H1 (cell line): ENCODE measurements at regions not wholly inside any gene's neighbourhood (a gene's known extent, or its start where the extent isn't known, plus 50 kb on each side); places are given as distances from the start of the nearest gene placed in this dataset.

Source experiments
- CTCF ChIA-PET: fragments of 300-600 bp; sonication (Branson Sonifier 250); formaldehyde crosslinking; loops from one replicate; lab custom pipeline; 2021; ENCODE audit not compliant: partially characterized antibody; lab: Charles Lee
- POLR2A ChIA-PET: fragments of 300-600 bp; sonication (Branson Sonifier 250); formaldehyde crosslinking; loops from one replicate; lab custom pipeline; 2021; ENCODE audit warnings: inconsistent platforms; ENCODE audit not compliant: partially characterized antibody; lab: Charles Lee
- DNase-seq, 2 experiments: peaks; one replicate each; pipeline versions ENCODE4 v3.0.0 to v3.0.0-alpha.2; 2010 to 2022; ENCODE audit warnings: low spot score in 2 of 2, low read depth in 1 of 2, mixed read lengths in 1 of 2
- FAIRE-seq: peaks from 2 replicates; lab custom pipeline; 2011; peaks lifted over from hg19 to GRCh38; lab: Jason Lieb, UNC
- H2AFZ ChIP-seq: 2 replicates; pipeline ENCODE4 v1.8.1; 2012; ENCODE audit warnings: low read length, inconsistent platforms
- H2AK5ac ChIP-seq: 2 replicates; pipeline ENCODE4 v1.6.1; 2013; ENCODE audit warnings: low read depth, low read length
- H2BK120ac ChIP-seq: replicated peaks from 2 replicates; pipeline ENCODE3; 2013; ENCODE audit warnings: low read depth, low read length, inconsistent platforms
- H2BK12ac ChIP-seq: 2 replicates; pipeline ENCODE4 v1.6.1; 2013; ENCODE audit warnings: low read depth, low read length
- H2BK15ac ChIP-seq: 2 replicates; pipeline ENCODE4 v1.6.1; 2013; ENCODE audit warnings: low read length
- H2BK20ac ChIP-seq: 2 replicates; pipeline ENCODE4 v1.6.1; 2013; ENCODE audit warnings: low read length
- H2BK5ac ChIP-seq: 2 replicates; pipeline ENCODE4 v1.6.1; 2013; ENCODE audit warnings: low read depth, low read length
- H3K14ac ChIP-seq: 2 replicates; pipeline ENCODE4 v1.6.1; 2013; ENCODE audit warnings: inconsistent platforms; ENCODE audit not compliant: insufficient read length
- H3K18ac ChIP-seq: 2 replicates; pipeline ENCODE4 v1.6.1; 2013; ENCODE audit warnings: low read length; ENCODE audit errors: extremely low read depth
- H3K23ac ChIP-seq: 2 replicates; pipeline ENCODE4 v1.6.1; 2013; ENCODE audit warnings: inconsistent platforms; ENCODE audit not compliant: insufficient read length
- H3K23me2 ChIP-seq: 2 replicates; pipeline ENCODE4 v1.6.1; 2013; ENCODE audit warnings: low read depth, low read length
- H3K27ac ChIP-seq: 2 replicates; pipeline ENCODE4 v1.6.1; 2011; ENCODE audit warnings: low read depth, low read length, inconsistent platforms
- H3K27me3 ChIP-seq, 4 experiments: replicated peaks in 1 of 4; 1 replicate in 1 of 4; 2 replicates in 3 of 4; pipeline versions ENCODE4 v1.6.1 to v1.8.1; 2011 to 2013; ENCODE audit warnings: low read length in 3 of 4, mild to moderate bottlenecking in 3 of 4, inconsistent platforms in 2 of 4, mixed read lengths in 2 of 4, moderate library complexity in 1 of 4; ENCODE audit not compliant: control insufficient read depth in 3 of 4, insufficient read depth in 3 of 4; ENCODE audit errors: extremely low read depth in 1 of 4
- H3K36me3 ChIP-seq, 4 experiments: 2 replicates each; pipeline versions ENCODE4 v1.6.1 to v1.8.1; 2011 to 2013; ENCODE audit warnings: mild to moderate bottlenecking in 4 of 4, low read length in 3 of 4, moderate library complexity in 2 of 4, control low read depth in 1 of 4, inconsistent platforms in 1 of 4; ENCODE audit not compliant: insufficient read depth in 4 of 4, control insufficient read depth in 2 of 4
- H3K4ac ChIP-seq: replicated peaks from 2 replicates; pipeline ENCODE3; 2013; ENCODE audit warnings: low read length, low read depth, mixed read lengths, inconsistent platforms; ENCODE audit not compliant: insufficient read length
- H3K4me1 ChIP-seq, 4 experiments: replicated peaks in 1 of 4; 1 replicate in 1 of 4; 2 replicates in 3 of 4; pipeline versions ENCODE4 v1.6.1 to v1.8.1; 2011 to 2013; ENCODE audit warnings: low read length in 3 of 4, inconsistent platforms in 2 of 4, mixed read lengths in 1 of 4; ENCODE audit not compliant: insufficient read depth in 4 of 4, control insufficient read depth in 3 of 4
- H3K4me2 ChIP-seq, 2 experiments: 2 replicates each; pipeline versions ENCODE4 v1.6.1 to v1.8.1; 2011 to 2013; ENCODE audit warnings: low read depth in 2 of 2, low read length in 2 of 2, control low read depth in 1 of 2, inconsistent platforms in 1 of 2, mild to moderate bottlenecking in 1 of 2; ENCODE audit not compliant: insufficient read depth in 1 of 2
- H3K4me3 ChIP-seq, 4 experiments: fragments of 200-600, 300-600 bp in 1 of 4; sonication (generic), shearing (Covaris generic), sonication (Bioruptor Twin) in 1 of 4; 2 replicates each; pipeline versions ENCODE4 v1.5.1 to v1.8.1; 2011 to 2016; ENCODE audit warnings: low read length in 4 of 4, low read depth in 3 of 4, control low read depth in 2 of 4, inconsistent platforms in 2 of 4, mild to moderate bottlenecking in 2 of 4, mixed read lengths in 1 of 4, moderate library complexity in 1 of 4; ENCODE audit not compliant: insufficient read depth in 2 of 4; ENCODE audit errors: extremely low read depth in 1 of 4
- H3K56ac ChIP-seq: replicated peaks from 2 replicates; pipeline ENCODE3; 2013; ENCODE audit warnings: low read depth, mild to moderate bottlenecking, mixed read lengths, low read length, inconsistent platforms; ENCODE audit not compliant: insufficient read length
- H3K79me1 ChIP-seq: 2 replicates; pipeline ENCODE4 v1.6.1; 2013; ENCODE audit warnings: low read depth, low read length, control low read depth
- H3K79me2 ChIP-seq, 2 experiments: 2 replicates each; pipeline versions ENCODE4 v1.6.1 to v1.8.1; 2012 to 2013; ENCODE audit warnings: low read length in 2 of 2, mild to moderate bottlenecking in 2 of 2, inconsistent platforms in 1 of 2; ENCODE audit not compliant: insufficient read depth in 2 of 2, control insufficient read depth in 1 of 2
- H3K9ac ChIP-seq, 4 experiments: replicated peaks in 1 of 4; 1 replicate in 1 of 4; 2 replicates in 3 of 4; pipeline versions ENCODE4 v1.6.1 to v1.8.1; 2011 to 2013; ENCODE audit warnings: low read depth in 3 of 4, low read length in 3 of 4, control low read depth in 2 of 4, mild to moderate bottlenecking in 2 of 4, moderate library complexity in 2 of 4, inconsistent platforms in 1 of 4; ENCODE audit errors: extremely low read depth in 1 of 4
- H3K9me3 ChIP-seq, 2 experiments: 2 replicates each; pipeline versions ENCODE4 v1.6.1 to v1.8.1; 2012 to 2013; ENCODE audit warnings: mild to moderate bottlenecking in 2 of 2, moderate library complexity in 2 of 2, control low read depth in 1 of 2, inconsistent platforms in 1 of 2, low read depth in 1 of 2, low read length in 1 of 2, mixed read lengths in 1 of 2; ENCODE audit not compliant: insufficient read depth in 2 of 2
- H4K20me1 ChIP-seq, 2 experiments: replicated peaks in 1 of 2; 2 replicates each; pipeline versions ENCODE3 to v1.8.1; 2011 to 2013; ENCODE audit warnings: inconsistent platforms in 2 of 2, low read length in 2 of 2, mild to moderate bottlenecking in 1 of 2; ENCODE audit not compliant: insufficient read depth in 2 of 2, control insufficient read depth in 1 of 2
- H4K5ac ChIP-seq: 2 replicates; pipeline ENCODE4 v1.6.1; 2013; ENCODE audit warnings: low read length, low read depth, mixed read lengths, inconsistent platforms; ENCODE audit not compliant: insufficient read length
- H4K8ac ChIP-seq: 2 replicates; pipeline ENCODE4 v1.8.0; 2013; ENCODE audit warnings: mild to moderate bottlenecking, moderate library complexity, low read length, inconsistent platforms; ENCODE audit not compliant: insufficient read depth; ENCODE audit errors: extremely low read depth
- H4K91ac ChIP-seq: replicated peaks from 2 replicates; pipeline ENCODE3; 2013; ENCODE audit warnings: low read length, mixed read lengths, inconsistent platforms; ENCODE audit not compliant: insufficient read length
- CBX5 ChIP-seq: fragments of 300-800, 300-1000 bp; sonication (generic); IDR thresholded peaks from 2 replicates; pipeline ENCODE4 v1.7.1; 2016; ENCODE audit warnings: antibody characterized with exemption, low read length, low read depth
- CEBPB ChIP-seq: IDR thresholded peaks from 2 replicates; pipeline ENCODE4 v1.6.1; 2012; ENCODE audit warnings: low read depth, low read length
- CHD1 ChIP-seq: IDR thresholded peaks from 2 replicates; pipeline ENCODE4 v1.6.1; 2012; ENCODE audit warnings: low read depth, low read length, improper control_type of control experiment
- E2F6 ChIP-seq: IDR thresholded peaks from 2 replicates; pipeline ENCODE4 v1.6.1; 2012; ENCODE audit warnings: inconsistent platforms
- FOSL1 ChIP-seq: IDR thresholded peaks from 2 replicates; pipeline ENCODE4 v1.6.1; 2011; ENCODE audit warnings: mild to moderate bottlenecking, low read depth, low read length, moderate library complexity; ENCODE audit not compliant: insufficient read depth
- KDM5A ChIP-seq: fragments of 200-600 bp; IDR thresholded peaks from 2 replicates; pipeline ENCODE4 v1.7.1; 2012; ENCODE audit warnings: mild to moderate bottlenecking, low read length, inconsistent platforms, mixed read lengths
- MAFK ChIP-seq: IDR thresholded peaks from 2 replicates; pipeline ENCODE4 v1.6.1; 2012; ENCODE audit warnings: low read depth, mild to moderate bottlenecking, improper control_type of control experiment, low read length
- NRF1 ChIP-seq: IDR thresholded peaks from 2 replicates; pipeline ENCODE4 v1.6.1; 2011; ENCODE audit warnings: mild to moderate bottlenecking, low read depth, low read length, improper control_type of control experiment
- RFX5 ChIP-seq: IDR thresholded peaks from 2 replicates; pipeline ENCODE4 v1.6.1; 2011; ENCODE audit warnings: low read depth, low read length, improper control_type of control experiment, borderline replicate concordance
- SIN3A ChIP-seq, 2 experiments: IDR thresholded peaks in 1 of 2; conservative IDR thresholded peaks in 1 of 2; 2 replicates each; pipeline ENCODE4 v1.6.1; 2011 to 2012; ENCODE audit warnings: low read length in 2 of 2, improper control_type of control experiment in 1 of 2, low read depth in 1 of 2, mild to moderate bottlenecking in 1 of 2
- SRF ChIP-seq: IDR thresholded peaks from 2 replicates; pipeline ENCODE4 v1.6.1; 2011; ENCODE audit warnings: mild to moderate bottlenecking, low read depth, low read length, moderate library complexity
- WGBS, 2 experiments: shearing (Covaris generic) in 1 of 2; methylation state at CpG; one replicate each; pipeline versions ENCODE4 v1.1.6 to v1.1.7; 2013 to 2015; ENCODE audit warnings: low lambda C conversion rate in 2 of 2, mixed read lengths in 2 of 2, inconsistent platforms in 1 of 2, low coverage in 1 of 2, missing lambda C conversion rate in 1 of 2; ENCODE audit not compliant: insufficient replicate concordance in 2 of 2, insufficient coverage in 1 of 2, insufficient read length in 1 of 2; ENCODE audit errors: extremely low coverage in 1 of 2, missing lambda C conversion rate in 1 of 2; 5-methylcytosine and 5-hydroxymethylcytosine counted together
- TF ChIP-seq, protein P1 (sequence below): IDR thresholded peaks from 2 replicates; pipeline ENCODE4 v1.6.1; 2012; ENCODE audit warnings: inconsistent platforms

DNA sequence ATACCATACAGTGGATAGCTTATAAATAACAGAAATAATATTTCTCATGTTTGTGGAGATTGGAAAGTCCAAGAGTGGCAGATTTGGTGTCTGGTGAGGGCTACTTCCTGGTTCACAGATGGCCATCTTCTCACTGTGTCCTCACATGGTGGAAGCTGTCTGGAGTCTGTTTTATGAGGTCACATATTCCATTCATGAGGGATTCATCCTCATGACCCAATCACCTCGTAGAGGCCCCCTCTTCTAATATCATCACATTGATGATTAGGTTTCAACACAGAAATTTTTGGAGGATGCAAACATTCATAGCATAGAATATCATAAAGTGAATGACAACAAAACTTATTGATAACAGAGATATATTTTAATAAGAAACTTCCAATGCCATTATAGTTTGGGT, 568.0 kb downstream of the STIM2 start:
- Histone ChIP-seq H3K23ac (no peak overlapping the region), H3K4me3 (no peak overlapping the region), H3K14ac (no peak overlapping the region), H4K91ac (no peak overlapping the region), H3K9me3 (no peaks in the 10 kb centered on the region), H2BK20ac (no peak overlapping the region), H3K4me2 (no peak overlapping the region), H2BK15ac (no peak overlapping the region), H3K4me1 (no peaks in the 10 kb centered on the region), H2AK5ac (no peak overlapping the region), H3K18ac (no peak overlapping the region), H2BK12ac (no peak overlapping the region; the same call in 1 of the 2 replicates), H3K9ac (no peak overlapping the region), H3K56ac (no peak overlapping the region), H4K5ac (no peak overlapping the region), H3K27ac (no peak overlapping the region), H3K23me2 (no peaks in the 10 kb centered on the region), H3K4ac (no peak overlapping the region), H3K27me3 (no peaks in the 10 kb centered on the region), H3K79me2 (no peaks in the 10 kb centered on the region), H3K36me3 (no peaks in the 10 kb centered on the region), H3K79me1 (no peaks in the 10 kb centered on the region), H2BK5ac (no peak overlapping the region), H4K8ac (no peak overlapping the region), H2AFZ (no peak overlapping the region), H2BK120ac (no peak overlapping the region), H4K20me1 (no peaks in the 10 kb centered on the region)
- ChIA-PET POLR2A (no interaction called here), CTCF (no interaction called here)
- no peak for DNase-seq
- FAIRE-seq = no peak
- WGBS, 2 experiments = 91% methylated on average over 1 of the region's 1 CpG; no CpG with 5 or more reads in 1 of the 2 experiments
- TF ChIP-seq CHD1 (no peak), NRF1 (no peak), CBX5 (no peak), E2F6 (no peak), KDM5A (no peak), SRF (no peak), FOSL1 (no peak), RFX5 (no peak), SIN3A (conservative IDR thresholded peaks at IDR 0.05 in 1 of 2, IDR thresholded peaks at IDR 0.05 in 1 of 2; ENCODE audit: low read depth in 1 of 2, low read length in 2 of 2) (no peak), CEBPB (no peak), MAFK (no peak)
- TF ChIP-seq, protein P1, sequence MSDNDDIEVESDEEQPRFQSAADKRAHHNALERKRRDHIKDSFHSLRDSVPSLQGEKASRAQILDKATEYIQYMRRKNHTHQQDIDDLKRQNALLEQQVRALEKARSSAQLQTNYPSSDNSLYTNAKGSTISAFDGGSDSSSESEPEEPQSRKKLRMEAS = no peak
